ENCODE measurements at regions not wholly inside any gene's neighbourhood (a gene's known extent, or its start where the extent isn't known, plus 50 kb on each side); places are given as distances from the start of the nearest gene placed in this dataset.

DNA sequence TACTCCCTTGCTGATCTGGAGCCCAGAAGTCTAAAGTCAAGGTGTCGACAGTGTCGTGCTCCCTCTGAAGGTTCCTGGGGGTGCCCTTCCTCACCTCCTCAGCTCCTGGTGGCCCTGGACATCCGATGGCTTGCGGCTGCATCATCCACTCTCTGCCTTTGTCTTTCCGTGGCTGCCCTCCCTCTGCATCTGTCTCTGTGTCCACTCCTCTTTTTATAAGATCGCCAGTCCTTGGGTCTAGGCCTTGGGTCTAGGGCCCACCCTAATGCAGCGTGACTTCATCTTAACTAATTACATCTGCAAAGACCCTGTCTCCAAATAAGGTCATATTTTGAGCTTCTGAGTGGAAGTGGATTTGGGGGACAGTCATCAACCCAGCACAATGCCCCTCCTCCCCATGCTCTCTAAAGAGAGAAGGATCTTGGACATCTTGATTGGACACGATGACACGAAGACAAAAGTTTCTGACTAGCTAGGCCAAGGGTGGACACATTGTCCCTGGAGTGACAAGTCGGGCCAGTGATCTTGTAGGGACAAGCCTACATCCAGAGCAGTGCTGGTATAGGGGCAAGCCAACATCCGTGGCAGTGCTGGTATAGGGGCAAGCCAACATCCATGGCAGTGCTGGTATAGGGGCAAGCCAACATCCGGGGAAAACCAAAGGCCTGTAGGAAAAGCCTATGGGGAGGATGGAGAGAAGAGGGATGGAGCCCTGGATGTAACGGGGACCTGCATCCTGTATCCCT, 93.9 kb upstream of the DIO3 start:
- no peak for DNase-seq (ENCODE audit: low spot score)

DNA sequence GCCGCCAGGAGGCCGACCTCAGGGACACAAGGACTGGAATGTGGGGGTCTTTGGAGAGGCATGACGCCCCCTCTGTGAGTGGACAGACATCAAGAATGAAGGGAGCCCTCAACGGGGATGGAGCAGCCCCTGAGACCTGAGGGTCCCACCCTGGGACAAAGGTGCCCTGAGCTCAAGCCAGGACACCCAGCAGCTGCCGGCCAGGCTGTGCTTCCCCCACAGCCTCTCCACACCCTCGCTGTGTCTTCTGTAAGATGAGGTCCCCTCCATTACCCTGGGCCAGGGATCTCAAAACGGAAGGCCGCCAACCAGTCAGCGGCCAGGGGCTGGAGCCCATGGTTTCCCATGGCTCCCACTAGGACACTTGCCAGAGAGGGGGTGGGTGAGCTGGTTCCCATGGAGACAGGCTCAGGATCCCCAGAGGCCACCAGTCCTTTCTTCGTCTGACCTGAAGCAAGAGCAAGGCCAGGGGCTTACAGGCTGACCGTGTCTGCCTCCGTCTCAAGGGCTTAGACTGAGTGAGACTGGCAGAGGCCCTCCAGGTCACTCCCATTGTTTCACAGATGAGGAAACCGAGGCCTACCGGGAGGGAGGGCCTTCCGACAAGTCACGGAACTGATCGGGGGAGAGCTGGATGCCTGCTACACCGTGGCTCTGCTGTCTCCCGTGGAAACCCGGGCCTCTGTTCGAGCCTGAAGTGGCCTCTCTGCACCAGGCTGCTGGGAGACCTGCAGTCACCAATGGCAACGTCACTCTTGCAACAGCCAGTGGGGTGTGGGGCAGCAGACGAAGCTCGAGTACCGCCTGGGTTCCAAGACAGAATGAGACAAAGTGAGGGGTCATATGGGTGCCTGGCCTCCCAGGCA, 91.7 kb upstream of the DIO3 start:
- DNase-seq (ENCODE audit: low spot score): no peak

DNA sequence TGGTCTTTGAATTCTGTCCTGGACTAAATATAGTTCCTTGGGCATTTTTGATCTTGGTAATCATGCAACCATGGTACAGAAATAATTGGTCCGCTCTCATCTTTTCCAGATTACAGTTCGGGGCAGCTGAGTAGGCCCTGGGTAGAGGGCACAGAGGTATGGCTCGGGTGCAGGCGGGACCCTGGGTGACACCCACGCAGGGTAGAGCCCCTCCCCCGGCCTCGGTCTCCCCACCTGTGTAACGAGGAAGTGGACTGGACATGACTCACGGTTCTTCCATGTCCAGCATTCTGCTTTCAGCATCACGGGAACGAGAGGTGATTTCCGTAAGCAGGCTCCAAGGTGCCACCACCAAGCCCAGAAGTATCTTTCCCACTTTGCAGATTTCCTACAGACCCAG, 91.0 kb upstream of the DIO3 start:
- no peak for DNase-seq (ENCODE audit: low spot score)

DNA sequence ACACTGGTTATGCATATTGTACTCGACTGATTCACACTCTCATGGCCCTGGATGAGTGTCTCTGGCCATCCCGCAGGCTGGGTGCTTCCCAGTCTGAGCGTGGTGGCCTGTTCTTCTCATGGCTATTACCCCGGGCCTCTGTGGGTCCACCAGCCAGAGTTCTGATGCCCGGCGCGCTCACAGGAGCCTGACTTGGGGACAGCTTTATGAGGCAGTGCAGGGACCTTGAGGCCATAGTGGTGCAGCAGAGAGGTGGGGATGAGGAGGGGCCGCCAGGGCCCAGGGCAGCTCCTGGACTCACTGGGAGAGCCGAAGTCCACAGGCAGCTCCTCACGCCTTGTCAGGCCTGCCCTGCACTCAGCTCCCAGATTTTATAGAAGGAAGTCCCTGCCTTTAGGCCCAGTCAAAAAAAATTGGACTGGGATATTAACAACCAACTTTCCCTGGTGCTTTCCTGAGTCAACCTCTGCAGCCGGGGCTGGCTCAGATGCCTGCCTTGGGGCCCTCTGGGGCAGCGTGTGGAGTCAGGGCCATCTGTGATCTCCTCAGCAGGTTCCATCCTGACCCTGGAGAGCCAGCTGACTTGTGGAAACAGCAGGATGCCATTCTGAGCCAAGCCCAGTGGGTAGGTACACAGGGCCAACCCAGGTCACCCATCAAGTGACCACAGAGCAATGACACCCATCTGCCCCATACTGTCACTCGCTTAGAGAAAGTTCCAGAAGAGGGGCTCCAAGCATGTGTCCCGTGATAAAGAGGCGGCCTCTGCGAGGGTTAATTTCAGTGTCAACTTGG, 89.4 kb upstream of the DIO3 start:
- no peak for DNase-seq (ENCODE audit: low spot score)

DNA sequence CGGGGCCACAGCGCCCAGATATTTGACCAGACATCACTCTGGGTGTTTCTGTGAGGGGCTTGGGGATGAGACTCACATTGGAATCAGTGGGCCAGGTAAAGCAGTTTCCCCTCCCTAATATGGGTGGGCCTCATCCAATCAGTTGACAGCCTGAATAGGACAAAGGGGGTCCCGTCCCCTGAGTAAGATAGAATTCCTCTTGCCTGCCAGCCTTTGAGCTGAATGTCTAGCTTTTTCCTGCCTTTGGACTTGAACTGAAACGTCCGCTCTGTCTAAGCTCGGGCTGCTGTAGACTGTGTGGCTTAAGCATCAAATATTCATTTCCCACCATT, 88.8 kb upstream of the DIO3 start:
- no peak for DNase-seq (ENCODE audit: low spot score)

DNA sequence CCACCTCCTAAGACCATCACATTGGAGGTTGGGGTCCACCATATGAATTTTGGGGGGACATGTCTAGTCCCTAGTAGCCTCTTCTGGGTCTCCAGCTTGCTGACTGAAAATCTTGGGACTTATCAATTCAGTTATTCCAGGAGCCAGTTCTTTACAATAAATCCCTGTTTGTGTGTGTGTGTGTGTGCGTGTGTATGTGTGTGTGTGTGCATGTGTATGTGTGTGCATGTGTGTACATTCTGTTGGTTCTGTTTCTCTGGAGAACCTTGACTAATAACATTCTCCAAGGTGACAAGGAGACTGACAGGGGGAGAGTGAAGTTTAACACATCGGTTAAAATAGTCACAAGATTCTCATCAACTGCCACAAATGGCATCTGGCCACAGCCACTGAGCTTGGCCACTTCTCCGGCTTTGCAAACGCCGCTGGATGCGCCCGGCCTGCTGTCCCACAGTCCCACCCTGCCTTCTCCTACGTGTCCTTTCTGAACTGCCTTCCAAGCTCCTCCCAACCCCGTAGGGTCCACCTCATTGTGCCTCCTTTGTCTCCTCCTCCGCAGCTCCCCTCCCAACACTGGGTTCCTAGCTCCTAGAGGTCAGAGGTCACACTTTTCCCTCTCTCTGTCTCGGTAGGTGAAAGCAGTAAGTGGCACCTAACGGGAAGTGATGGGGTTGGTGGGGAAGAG, 88.1 kb upstream of the DIO3 start:
- DNase-seq (ENCODE audit: low spot score): no peak

DNA sequence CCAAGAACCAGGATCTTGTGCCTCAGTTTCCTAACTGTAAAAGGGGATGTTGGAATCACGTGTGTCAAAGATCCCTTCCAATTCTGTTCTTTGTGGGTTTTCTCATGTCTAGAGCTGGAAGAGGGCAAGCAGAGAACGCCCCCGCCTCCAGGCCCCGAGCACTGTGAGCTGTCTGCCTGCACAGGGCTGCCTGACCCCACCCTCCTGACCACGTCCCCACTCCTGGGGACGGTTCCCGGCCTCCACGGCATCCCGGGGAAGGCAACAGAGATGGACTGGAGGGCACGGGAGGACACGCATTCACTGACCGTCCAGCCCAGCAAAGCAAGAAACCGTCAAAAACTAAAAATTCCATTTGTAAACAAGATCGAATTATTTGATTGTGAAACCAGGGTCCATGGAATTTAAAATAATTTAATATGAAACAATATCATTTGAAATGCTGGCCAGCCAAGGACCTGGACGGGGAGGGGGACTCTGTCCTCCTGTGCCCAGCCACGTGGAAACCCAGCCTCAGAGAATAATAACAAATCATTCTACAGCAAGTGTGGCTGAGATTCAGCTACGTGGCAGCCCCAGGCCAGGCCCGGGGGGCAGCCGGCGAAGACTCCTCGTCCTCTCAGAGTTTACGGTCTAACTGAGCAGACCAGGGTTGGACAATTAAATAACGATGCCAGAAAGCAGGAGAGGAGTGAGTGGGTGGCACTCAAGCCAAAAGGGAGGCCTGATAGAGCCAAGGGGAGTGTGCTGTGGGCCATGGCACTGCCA, 87.3 kb upstream of the DIO3 start:
- no peak for DNase-seq (ENCODE audit: low spot score)

DNA sequence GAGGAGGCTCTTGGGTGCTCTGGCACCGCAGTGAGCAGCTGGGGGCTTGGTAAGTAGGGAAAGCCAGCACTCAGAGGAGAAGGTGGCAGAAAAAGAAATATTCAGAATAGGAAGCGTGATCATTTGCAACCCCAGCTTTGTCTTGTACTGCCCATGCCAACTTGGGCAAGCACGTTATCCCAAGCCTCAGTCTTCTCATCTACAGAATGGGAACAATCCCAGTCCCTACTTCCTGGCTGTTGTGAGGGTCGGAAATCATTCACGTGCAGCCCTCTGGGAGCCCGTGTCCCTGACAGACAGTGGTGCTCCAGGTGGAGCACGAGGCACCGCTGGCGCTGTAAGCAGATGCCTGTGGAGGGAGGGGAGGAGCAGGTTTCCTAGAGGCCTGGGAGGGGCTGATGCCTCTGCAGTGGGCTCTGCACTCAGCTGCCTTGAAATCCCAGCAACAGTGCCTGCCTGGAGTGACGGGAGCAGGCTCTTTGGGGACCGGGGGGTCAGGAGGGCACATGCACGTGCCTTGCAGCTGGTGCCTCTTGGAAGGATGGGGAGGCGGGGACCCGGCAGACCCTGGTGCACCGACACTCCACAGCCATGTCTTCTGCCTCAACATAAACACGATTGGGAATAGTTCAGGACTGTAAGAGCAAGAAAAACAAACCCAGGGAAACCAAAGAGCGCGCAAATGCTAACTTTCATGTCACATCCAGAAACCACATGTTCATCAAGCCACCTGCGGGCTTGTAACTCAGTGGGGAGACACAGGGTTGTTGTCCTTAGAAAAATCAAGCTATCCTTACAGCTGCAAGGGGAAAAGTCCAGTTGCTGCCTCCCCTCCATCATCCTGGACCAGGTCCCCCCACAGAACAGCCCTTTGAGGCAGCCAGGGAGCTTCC, 86.5 kb upstream of the DIO3 start:
- no peak for DNase-seq (ENCODE audit: low spot score)

DNA sequence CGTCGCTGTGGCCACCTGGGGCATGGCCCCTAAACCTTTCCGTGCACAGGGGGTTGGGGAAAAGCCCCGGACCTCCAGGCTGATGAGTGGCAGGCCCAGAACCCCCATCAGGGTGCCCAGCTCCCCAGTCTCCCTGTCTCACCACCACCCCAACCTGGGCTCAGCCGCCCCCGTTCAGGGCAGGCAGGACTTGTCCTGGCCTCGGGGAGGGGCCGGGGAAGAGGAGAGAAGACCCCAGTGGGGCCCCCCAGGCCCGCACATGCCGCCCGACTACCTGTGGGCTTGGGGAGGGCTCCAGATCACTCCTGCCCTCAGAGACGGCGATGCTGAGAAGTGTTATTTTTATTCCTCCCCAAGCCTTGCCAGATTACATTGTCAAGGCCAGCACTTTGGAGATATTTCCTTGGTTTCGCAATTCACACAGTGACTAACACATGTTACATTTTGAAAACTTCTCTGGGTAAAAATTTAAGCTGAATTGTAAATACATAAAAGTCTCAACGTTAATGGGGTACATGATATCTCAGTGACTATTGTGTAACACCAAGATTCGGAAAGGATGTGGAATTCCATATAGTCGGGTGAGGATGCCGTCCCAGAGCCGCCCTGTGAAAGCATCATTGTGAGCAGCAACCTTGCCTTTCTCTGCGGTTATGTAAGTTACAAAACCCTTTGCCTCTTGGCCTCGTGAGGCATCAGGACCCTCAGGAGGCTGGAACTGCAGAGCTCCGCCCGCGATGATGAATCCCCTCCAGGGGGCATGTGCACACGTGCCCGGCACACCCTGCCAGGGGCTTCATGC, 85.6 kb upstream of the DIO3 start:
- DNase-seq (ENCODE audit: low spot score): no peak

DNA sequence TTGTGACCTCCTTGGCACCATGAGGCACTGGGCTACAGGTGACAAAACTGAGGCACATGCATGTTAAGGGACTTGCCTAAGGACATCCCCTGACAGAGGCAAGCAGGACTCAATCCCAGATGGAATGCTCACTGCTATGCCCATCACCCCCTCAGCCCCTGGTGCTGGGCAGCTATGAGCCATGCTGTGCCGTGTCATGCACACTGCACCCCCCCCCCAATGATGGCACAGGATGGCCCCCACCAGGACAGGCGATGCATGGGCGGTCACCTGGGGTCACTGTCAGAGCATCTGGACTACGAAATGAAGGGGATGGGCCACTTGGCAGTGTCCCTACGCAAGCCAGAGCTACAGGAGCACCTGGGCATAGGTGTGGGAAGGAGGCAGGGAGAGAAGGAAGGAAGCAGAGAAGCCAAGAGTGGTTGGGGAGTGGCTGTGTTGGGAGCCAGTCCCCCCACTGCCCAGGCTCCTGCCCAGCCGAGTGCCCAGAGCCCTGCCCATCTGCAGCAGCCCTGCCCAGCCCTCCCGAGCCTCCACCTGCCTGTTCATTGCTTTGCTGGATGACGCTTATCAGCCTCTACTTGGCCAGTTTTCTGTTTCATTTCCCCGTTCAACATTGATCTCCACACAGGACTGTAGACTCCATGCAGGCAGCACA, 84.9 kb upstream of the DIO3 start:
- DNase-seq (ENCODE audit: low spot score): no peak

DNA sequence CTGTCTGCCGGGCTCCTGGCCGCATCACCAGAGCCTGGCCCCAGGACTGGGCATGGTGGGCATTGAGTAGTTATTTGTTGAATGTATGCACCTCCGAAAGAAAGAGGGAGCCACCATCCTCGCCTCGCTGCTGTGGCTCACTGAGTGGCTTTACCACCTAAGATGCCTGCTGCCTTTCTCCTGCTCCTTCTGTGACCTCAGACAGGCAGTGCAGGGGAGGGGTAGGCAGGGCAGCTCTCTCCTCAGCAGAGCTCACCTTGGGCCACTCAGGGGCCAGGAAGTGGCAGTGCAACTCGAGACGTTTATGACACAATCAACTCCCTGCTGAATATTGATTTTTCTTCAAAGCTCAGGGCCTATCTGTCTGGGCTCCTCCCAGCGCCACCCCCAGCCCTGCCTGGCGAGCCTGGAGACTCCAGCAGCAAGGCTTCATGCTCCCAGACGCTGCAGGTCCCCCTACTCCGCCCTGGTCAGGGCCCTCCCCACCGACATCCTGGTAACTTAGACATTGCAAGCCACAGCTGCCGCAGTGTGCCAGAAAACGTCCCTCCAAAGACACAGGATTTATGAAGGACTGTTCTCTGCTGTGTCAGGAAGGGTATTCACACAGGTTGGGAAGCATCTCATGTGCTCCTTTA, 84.3 kb upstream of the DIO3 start:
- no peak for DNase-seq (ENCODE audit: low spot score)

DNA sequence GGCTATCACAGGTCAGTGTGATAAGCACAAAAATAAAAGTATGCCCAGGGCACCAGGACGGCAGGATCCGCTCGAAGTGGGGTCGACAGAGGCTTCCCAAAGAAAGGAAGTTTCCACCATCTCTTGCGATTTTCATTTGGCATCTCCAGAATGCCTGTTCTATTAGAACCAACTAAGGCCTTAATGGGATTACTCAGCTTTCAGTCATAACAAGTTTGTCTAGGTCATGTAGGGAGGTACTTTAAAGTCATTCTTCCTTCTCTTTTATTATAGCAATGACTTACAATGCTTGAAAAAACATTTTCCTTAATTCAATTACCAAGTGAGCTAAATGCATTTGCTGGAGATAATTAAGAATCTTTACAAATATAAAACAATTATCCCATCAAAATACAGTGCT, 83.6 kb upstream of the DIO3 start:
- no peak for DNase-seq (ENCODE audit: low spot score)

DNA sequence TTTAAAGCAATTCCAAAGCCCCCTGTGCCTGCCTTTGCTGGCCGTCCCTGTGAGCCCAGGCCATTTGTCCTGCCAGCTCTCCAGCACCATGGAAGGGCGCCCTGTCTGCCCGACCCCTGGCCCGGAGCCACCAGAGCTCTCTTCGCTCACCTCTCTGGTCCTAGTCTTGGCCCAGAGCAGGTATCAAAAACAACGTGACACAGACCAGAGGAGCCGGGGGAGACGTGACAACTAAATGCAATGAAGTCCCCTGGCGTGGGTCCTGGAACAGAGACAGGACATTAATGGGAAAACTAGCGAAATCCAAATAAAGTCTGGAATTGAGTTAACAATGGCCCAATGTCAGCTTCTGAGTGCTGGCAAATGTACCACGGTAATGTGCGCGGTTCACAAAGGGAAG, 83.2 kb upstream of the DIO3 start:
- no peak for DNase-seq (ENCODE audit: low spot score)

DNA sequence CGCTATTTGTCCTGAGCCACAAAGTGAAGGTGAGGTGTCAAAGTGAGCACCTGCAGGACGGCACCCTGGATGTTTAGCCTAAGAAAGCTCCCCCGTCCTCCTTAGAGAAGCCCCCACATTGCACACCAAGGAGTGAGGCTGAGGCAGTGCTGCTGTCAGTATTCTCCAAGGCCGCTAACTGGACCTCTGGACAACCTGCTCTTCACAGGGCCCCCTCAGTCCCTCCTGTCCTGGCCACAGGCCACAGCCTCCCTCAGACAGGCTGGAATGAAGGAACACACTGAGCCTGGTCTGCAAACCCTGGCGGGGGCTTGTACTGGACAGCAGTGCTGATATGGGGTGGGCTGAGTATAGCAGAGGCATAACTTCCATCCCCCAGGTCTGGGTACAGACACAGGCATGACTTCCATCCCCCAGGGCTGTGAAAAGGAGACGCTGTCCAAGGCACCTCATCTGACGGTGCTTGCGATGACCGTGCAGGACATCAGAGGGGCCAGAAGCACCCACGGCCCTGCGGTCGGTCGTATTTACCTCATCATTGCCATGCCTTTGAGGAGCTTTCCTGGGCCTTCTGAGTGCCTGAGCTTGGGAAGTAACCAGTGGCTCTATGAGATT, 82.4 kb upstream of the DIO3 start:
- no peak for DNase-seq (ENCODE audit: low spot score)

DNA sequence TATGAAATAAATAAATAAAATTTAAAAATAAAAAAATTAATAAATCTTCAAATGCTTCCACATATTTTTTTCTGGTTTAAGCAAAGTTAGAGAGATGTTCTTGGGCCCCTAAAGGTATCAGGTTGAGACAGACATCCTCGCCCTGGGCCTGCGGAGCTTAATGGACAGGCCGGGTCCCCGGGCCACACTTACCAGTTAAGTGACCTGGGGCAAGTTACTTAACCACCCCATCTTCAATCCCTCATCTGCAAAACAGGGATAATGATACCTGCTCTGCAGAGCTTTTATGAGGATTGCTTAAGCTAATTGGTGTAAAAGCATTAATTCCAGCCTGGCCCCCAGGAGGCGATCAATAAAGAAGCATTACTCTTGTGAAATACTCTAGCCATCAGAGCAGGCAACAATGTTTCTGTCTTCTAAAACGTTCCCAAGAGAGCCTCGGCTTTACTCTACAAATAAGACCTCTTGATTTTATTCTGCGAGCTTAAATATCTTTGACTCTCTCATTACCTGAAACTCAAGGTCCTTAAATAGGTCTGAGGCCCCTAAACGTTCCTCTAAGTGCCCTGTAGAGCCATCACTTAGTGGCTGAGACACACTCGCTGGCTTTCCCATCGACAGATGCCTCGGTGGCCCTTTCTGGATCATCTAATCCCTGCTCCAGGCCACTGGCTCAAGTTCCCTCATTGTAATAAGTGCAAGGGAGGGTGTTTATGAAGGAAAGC, 81.1 kb upstream of the DIO3 start:
- DNase-seq (ENCODE audit: low spot score): no peak

DNA sequence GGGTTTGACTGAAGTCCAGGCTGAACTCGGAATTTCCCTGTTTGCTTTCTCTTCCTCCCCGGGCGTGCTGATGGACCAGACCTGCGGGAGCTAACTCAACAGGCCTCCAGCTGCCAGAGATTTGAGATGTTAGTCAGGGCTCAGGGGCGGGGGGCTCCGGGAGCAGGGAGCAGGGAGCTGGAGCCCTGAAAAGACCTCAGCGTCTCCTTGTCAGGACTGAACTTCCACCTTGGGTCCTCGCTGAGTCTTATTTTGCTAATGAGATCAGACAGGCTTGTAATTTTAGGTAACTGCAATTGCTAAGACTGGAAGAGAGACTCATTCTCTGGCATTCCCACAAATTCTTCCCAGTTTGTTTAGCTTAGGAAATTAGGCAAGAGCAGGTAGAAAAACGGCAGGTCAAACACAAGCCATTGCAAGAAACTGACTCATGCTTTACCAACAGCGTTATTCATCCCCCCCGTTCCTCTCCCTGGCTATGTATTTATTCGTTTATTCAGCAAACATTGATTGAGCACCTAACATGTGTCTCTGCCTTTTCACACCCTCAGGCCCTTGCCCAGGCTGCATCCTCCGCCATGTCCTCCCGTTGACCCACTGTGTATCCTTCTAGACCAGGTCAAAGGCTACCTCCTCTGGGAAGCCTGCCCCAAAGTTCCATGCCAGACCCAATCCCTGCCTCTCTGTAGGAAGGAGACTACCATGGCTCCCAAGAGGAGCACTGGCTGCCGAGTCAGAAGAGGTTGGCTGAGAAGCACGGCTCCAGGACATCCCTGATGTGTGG, 80.4 kb upstream of the DIO3 start:
- no peak for DNase-seq (ENCODE audit: low spot score)

DNA sequence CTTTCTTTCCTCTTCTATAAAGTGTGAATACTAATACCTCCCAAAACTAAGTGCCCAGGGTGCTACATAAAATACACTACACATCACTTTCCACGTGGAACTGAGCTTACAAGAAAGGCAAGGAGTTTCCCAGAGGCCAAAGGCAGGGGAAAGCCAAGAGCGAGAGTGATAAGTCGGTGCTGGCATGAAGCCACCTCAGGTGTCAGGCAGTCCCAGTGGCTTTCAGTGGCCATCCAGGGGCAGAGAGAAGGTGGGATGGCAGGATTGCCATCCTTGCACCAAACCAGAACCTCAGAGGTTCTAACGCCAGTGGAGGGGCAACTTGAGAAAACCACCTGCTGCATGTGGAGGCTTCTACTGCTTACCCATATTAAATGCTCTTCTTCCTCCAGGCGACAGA, 79.7 kb upstream of the DIO3 start:
- no peak for DNase-seq (ENCODE audit: low spot score)
